Sigmoid colon (tissue), 4 donors: ENCODE measurements at regions not wholly inside any gene's neighbourhood (a gene's known extent, or its start where the extent isn't known, plus 50 kb on each side); places are given as distances from the start of the nearest gene placed in this dataset.

Experiments used
- EP300 ChIP-seq, 4 donors: sonication (generic); formaldehyde crosslinking; IDR thresholded peaks; one replicate each; pipeline ENCODE4 v1.6.1; 2017; ENCODE audit warnings: antibody characterized with exemption in 4 of 4
- POLR2AphosphoS5 ChIP-seq, 4 donors: sonication (generic); formaldehyde crosslinking; IDR thresholded peaks; one replicate each; pipeline ENCODE4 v1.6.1; 2017; ENCODE audit warnings: antibody characterized with exemption in 4 of 4
- TF ChIP-seq, protein P1 (sequence below), 4 experiments: fragments of 450-650 bp in 3 of 4; fragments of 200-600 bp in 1 of 4; IDR thresholded peaks; one replicate each; pipeline ENCODE4 v1.5.1; 2016 to 2019; ENCODE audit warnings: antibody characterized with exemption in 4 of 4, mild to moderate bottlenecking in 3 of 4, moderate library complexity in 2 of 4

- TF ChIP-seq, protein P1, sequence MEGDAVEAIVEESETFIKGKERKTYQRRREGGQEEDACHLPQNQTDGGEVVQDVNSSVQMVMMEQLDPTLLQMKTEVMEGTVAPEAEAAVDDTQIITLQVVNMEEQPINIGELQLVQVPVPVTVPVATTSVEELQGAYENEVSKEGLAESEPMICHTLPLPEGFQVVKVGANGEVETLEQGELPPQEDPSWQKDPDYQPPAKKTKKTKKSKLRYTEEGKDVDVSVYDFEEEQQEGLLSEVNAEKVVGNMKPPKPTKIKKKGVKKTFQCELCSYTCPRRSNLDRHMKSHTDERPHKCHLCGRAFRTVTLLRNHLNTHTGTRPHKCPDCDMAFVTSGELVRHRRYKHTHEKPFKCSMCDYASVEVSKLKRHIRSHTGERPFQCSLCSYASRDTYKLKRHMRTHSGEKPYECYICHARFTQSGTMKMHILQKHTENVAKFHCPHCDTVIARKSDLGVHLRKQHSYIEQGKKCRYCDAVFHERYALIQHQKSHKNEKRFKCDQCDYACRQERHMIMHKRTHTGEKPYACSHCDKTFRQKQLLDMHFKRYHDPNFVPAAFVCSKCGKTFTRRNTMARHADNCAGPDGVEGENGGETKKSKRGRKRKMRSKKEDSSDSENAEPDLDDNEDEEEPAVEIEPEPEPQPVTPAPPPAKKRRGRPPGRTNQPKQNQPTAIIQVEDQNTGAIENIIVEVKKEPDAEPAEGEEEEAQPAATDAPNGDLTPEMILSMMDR (IDR thresholded peaks at IDR 0.05), result no peak
- no peak for TF ChIP-seq EP300 (IDR thresholded peaks at IDR 0.05)
- TF ChIP-seq POLR2AphosphoS5 (IDR thresholded peaks at IDR 0.05), result no peak
These were observed 141.2 kb upstream of the CD180 start for GRCh38 chr5:67337751-67338150.
